ENCODE measurements at regions not wholly inside any gene's neighbourhood (a gene's known extent, or its start where the extent isn't known, plus 50 kb on each side); places are given as distances from the start of the nearest gene placed in this dataset.

- no peak for TF ChIP-seq CTCF (IDR thresholded peaks at IDR 0.05; ENCODE audit: borderline replicate concordance, extremely low read depth, low read length, poor library complexity, severe bottlenecking)
- TF ChIP-seq EZH2 (IDR thresholded peaks at IDR 0.05; ENCODE audit: borderline replicate concordance, low read depth, low read length, severe bottlenecking) = no peak
Observed at GRCh38 chr6:998551-998950, 305.6 kb upstream of the EXOC2 start.

Data from DND-41 (cell line).